ENCODE measurements at regions not wholly inside any gene's neighbourhood (a gene's known extent, or its start where the extent isn't known, plus 50 kb on each side); places are given as distances from the start of the nearest gene placed in this dataset.
A peak's percentile ranks its signal among the peaks of the same experiment; 100 is the strongest.

GRCh38 chrX:67780694-67781109 lies 236.9 kb downstream of the AR start:
- Histone ChIP-seq H3K4me1 (peaks cover 0 to 19% (median 8%) of the 10 kb centered on the region in 4 donors), H3K27ac (peak overlapping the region in 2 of 4 donors; percentile 66 to 72), H3K36me3 (no peaks in the 10 kb centered on the region), H3K9me3 (no peaks in the 10 kb centered on the region), H3K27me3 (peaks cover 0 to 4% of the 10 kb centered on the region in 2 donors), H3K4me3 (no peak overlapping the region)
- TF ChIP-seq POLR2A (IDR thresholded peaks at IDR 0.05) = no peak
- TF ChIP-seq EP300 (IDR thresholded peaks at IDR 0.05) = peak in 1 of 2 donors; percentile 57
- TF ChIP-seq CTCF (IDR thresholded peaks at IDR 0.05) = no peak
- peak; percentile 41 to 46 for DNase-seq (ENCODE audit: low spot score in 2 of 2)
- 0 to 6% methylated on average over 1 to 2 of the region's 2 CpGs for WGBS, 2 donors

GRCh38 chrX:67781132-67781531 lies 237.3 kb downstream of the AR start:
- TF ChIP-seq CTCF (IDR thresholded peaks at IDR 0.05) = peak in 1 of 5 experiments; percentile 15
- no peak for TF ChIP-seq EP300 (IDR thresholded peaks at IDR 0.05)
- TF ChIP-seq POLR2A (IDR thresholded peaks at IDR 0.05) = no peak
- WGBS, 2 donors = 33 to 42% methylated on average over 3 of the region's 3 CpGs
- peaks cover 0 to 19% (median 8%) of the 10 kb centered on the region in 4 donors for H3K4me1 ChIP-seq

GRCh38 chrX:67784712-67785111 lies 240.9 kb downstream of the AR start:
- 53 to 81% methylated on average over 2 of the region's 2 CpGs for WGBS, 2 donors
- TF ChIP-seq CTCF (IDR thresholded peaks at IDR 0.05) = no peak
- H3K4me1 ChIP-seq = peaks cover 0 to 16% (median 4%) of the 10 kb centered on the region in 4 donors
- no peak overlapping the region for H3K27ac ChIP-seq
- no peaks in the 10 kb centered on the region for H3K36me3 ChIP-seq
- no peak for DNase-seq (ENCODE audit: low spot score in 2 of 2)
- no peaks in the 10 kb centered on the region for H3K9me3 ChIP-seq
- H3K4me3 ChIP-seq = no peak overlapping the region
- H3K27me3 ChIP-seq = peaks cover 0 to 14% of the 10 kb centered on the region in 2 donors

More at GRCh38 chrX:67781132-67781531, 237.3 kb downstream of the AR start:
- peak in 1 of 2 donors; percentile 3 for DNase-seq (ENCODE audit: low spot score in 2 of 2)
- H3K27me3 ChIP-seq = peaks cover 0 to 8% of the 10 kb centered on the region in 2 donors
- no peaks in the 10 kb centered on the region for H3K36me3 ChIP-seq
- peak overlapping the region in 2 of 4 donors; percentile 66 to 72 for H3K27ac ChIP-seq
- H3K4me3 ChIP-seq = no peak overlapping the region
- H3K9me3 ChIP-seq = no peaks in the 10 kb centered on the region

- Histone ChIP-seq H3K27me3 (peaks cover 0 to 14% of the 10 kb centered on the region in 2 donors), H3K4me3 (no peak overlapping the region), H3K9me3 (no peaks in the 10 kb centered on the region), H3K27ac (no peak overlapping the region), H3K36me3 (no peaks in the 10 kb centered on the region), H3K4me1 (no peaks in the 10 kb centered on the region)
- WGBS, 2 donors = 40 to 51% methylated on average over 2 of the region's 2 CpGs
- DNase-seq (ENCODE audit: low spot score in 2 of 2) = no peak
- TF ChIP-seq EP300 (IDR thresholded peaks at IDR 0.05) (no peak), POLR2A (IDR thresholded peaks at IDR 0.05) (no peak), CTCF (IDR thresholded peaks at IDR 0.05) (no peak)
Observed at GRCh38 chrX:67787196-67787595, 243.4 kb downstream of the AR start.

- H3K9me3 ChIP-seq = no peaks in the 10 kb centered on the region
- H3K27ac ChIP-seq = no peak overlapping the region
- no peaks in the 10 kb centered on the region for H3K4me1 ChIP-seq
- no peaks in the 10 kb centered on the region for H3K36me3 ChIP-seq
- H3K27me3 ChIP-seq = peaks cover 0 to 14% of the 10 kb centered on the region in 2 donors
- TF ChIP-seq EP300 (IDR thresholded peaks at IDR 0.05) (no peak), POLR2A (IDR thresholded peaks at IDR 0.05) (no peak), CTCF (IDR thresholded peaks at IDR 0.05) (no peak)
- DNase-seq (ENCODE audit: low spot score in 2 of 2) = no peak
- H3K4me3 ChIP-seq = no peak overlapping the region
- 45 to 79% methylated on average over 2 of the region's 2 CpGs for WGBS, 2 donors
Observed at GRCh38 chrX:67789536-67789935, 245.7 kb downstream of the AR start.
